ENCODE measurements at regions not wholly inside any gene's neighbourhood (a gene's known extent, or its start where the extent isn't known, plus 50 kb on each side); places are given as distances from the start of the nearest gene placed in this dataset.

DNA sequence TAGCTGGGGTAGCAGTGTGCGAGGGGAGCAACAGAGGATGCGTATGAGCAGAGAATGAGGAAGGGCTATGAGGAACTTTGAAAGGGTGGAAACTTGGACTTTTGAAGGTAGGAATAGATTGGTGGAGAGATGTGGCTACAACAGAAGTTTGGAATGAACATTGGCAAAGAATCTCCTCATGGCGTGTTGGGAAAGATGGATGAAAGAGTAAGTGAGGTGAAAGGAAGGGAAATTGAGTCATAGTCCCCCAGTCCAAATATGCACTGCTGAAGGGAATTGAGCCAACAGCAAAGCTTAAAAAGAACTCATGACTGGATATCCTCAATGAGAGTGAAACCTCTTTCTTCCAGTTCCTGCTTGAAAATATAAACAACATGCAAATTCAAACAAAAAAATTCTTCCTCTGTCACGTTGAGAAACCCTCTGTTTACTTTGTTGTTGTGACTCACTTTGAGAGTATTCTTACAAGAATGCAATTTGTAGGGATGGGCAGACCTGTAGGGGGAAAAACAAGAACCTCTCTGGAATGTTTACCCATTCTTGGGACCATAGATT is 313.2 kb upstream of the KCNJ16 start (continued):
- TF ChIP-seq, protein P1, sequence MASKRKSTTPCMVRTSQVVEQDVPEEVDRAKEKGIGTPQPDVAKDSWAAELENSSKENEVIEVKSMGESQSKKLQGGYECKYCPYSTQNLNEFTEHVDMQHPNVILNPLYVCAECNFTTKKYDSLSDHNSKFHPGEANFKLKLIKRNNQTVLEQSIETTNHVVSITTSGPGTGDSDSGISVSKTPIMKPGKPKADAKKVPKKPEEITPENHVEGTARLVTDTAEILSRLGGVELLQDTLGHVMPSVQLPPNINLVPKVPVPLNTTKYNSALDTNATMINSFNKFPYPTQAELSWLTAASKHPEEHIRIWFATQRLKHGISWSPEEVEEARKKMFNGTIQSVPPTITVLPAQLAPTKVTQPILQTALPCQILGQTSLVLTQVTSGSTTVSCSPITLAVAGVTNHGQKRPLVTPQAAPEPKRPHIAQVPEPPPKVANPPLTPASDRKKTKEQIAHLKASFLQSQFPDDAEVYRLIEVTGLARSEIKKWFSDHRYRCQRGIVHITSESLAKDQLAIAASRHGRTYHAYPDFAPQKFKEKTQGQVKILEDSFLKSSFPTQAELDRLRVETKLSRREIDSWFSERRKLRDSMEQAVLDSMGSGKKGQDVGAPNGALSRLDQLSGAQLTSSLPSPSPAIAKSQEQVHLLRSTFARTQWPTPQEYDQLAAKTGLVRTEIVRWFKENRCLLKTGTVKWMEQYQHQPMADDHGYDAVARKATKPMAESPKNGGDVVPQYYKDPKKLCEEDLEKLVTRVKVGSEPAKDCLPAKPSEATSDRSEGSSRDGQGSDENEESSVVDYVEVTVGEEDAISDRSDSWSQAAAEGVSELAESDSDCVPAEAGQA (IDR thresholded peaks at IDR 0.05; ENCODE audit: low read depth), result no peak
- TF ChIP-seq, protein P1 (CRISPR knock-in tag; IDR thresholded peaks at IDR 0.05; ENCODE audit: borderline replicate concordance), result no peak
- TF ChIP-seq HCFC1 (IDR thresholded peaks at IDR 0.05; ENCODE audit: low read depth, low read length) (no peak), ZNF468 (CRISPR knock-in tag; IDR thresholded peaks at IDR 0.05) (no peak), PRMT3 (CRISPR knock-in tag; IDR thresholded peaks at IDR 0.05; ENCODE audit: borderline replicate concordance, low read depth) (no peak), SP5 (CRISPR knock-in tag; IDR thresholded peaks at IDR 0.05; ENCODE audit: borderline replicate concordance, low read depth) (no peak)
- TF ChIP-seq, protein P2, sequence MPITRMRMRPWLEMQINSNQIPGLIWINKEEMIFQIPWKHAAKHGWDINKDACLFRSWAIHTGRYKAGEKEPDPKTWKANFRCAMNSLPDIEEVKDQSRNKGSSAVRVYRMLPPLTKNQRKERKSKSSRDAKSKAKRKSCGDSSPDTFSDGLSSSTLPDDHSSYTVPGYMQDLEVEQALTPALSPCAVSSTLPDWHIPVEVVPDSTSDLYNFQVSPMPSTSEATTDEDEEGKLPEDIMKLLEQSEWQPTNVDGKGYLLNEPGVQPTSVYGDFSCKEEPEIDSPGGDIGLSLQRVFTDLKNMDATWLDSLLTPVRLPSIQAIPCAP (CRISPR knock-in tag; IDR thresholded peaks at IDR 0.05; ENCODE audit: low read depth), result no peak

All from HepG2 (cell line).